DOHH2 (cell line): ENCODE measurements at regions not wholly inside any gene's neighbourhood (a gene's known extent, or its start where the extent isn't known, plus 50 kb on each side); places are given as distances from the start of the nearest gene placed in this dataset.

ENCODE experiments used
- H3F3A ChIP-seq: fragments of 200-600 bp; sonication (generic), shearing (Covaris generic); 2 replicates; pipeline ENCODE4 v1.6.0; 2016; ENCODE audit warnings: antibody characterized with exemption, mild to moderate bottlenecking; ENCODE audit not compliant: control insufficient read depth, insufficient read depth
- H3K27ac ChIP-seq: fragments of 200-600 bp; sonication (generic); 2 replicates; pipeline ENCODE4 v1.5.1; 2014; ENCODE audit warnings: low read depth, mild to moderate bottlenecking, low read length, moderate library complexity
- H3K27me3 ChIP-seq: fragments of 200-600 bp; sonication (generic); 2 replicates; pipeline ENCODE4 v1.6.1; 2014; ENCODE audit warnings: mild to moderate bottlenecking, low read length, mixed read lengths; ENCODE audit not compliant: control insufficient read depth
- H3K36me3 ChIP-seq: fragments of 200-600 bp; sonication (generic); 2 replicates; pipeline ENCODE4 v1.6.1; 2014; ENCODE audit warnings: mild to moderate bottlenecking, low read length, moderate library complexity, mixed read lengths; ENCODE audit not compliant: control insufficient read depth
- H3K4me1 ChIP-seq: fragments of 200-600 bp; sonication (generic); 2 replicates; pipeline ENCODE4 v1.6.1; 2014; ENCODE audit warnings: mild to moderate bottlenecking, low read length, mixed read lengths; ENCODE audit not compliant: control insufficient read depth
- H3K4me2 ChIP-seq: fragments of 200-600 bp; sonication (generic); 2 replicates; pipeline ENCODE4 v1.6.0; 2014; ENCODE audit warnings: mild to moderate bottlenecking, low read length, moderate library complexity
- H3K4me3 ChIP-seq: fragments of 200-600 bp; sonication (generic); 2 replicates; pipeline ENCODE4 v1.5.1; 2014; ENCODE audit warnings: mild to moderate bottlenecking, low read length, mixed read lengths
- H3K79me2 ChIP-seq: fragments of 200-600 bp; sonication (generic); 2 replicates; pipeline ENCODE4 v1.6.1; 2014; ENCODE audit warnings: mild to moderate bottlenecking, low read length, mixed read lengths; ENCODE audit not compliant: control insufficient read depth
- H3K9me2 ChIP-seq: fragments of 200-600 bp; sonication (generic); replicated peaks from 2 replicates; pipeline ENCODE4 v1.6.1; 2014; ENCODE audit warnings: mild to moderate bottlenecking, low read length, mixed read lengths; ENCODE audit not compliant: control insufficient read depth
- H3K9me3 ChIP-seq: fragments of 200-600 bp; sonication (generic); 2 replicates; pipeline ENCODE4 v1.6.1; 2014; ENCODE audit warnings: antibody characterized with exemption, low read length, mixed read lengths; ENCODE audit not compliant: control insufficient read depth, insufficient read depth
- H4K20me1 ChIP-seq: fragments of 200-600 bp; sonication (generic); 2 replicates; pipeline ENCODE4 v1.6.0; 2014; ENCODE audit warnings: low read depth, mild to moderate bottlenecking, antibody characterized with exemption, low read length, moderate library complexity; ENCODE audit not compliant: control insufficient read depth, insufficient read depth
- CTCF ChIP-seq: fragments of 200-600 bp; sonication (generic); IDR thresholded peaks from one replicate; pipeline ENCODE4 v1.5.1; 2014; ENCODE audit warnings: antibody characterized with exemption, mild to moderate bottlenecking, low read depth, low read length; ENCODE audit not compliant: poor library complexity, severe bottlenecking
- EZH2phosphoT487 ChIP-seq: fragments of 200-600 bp; sonication (generic); IDR thresholded peaks from 2 replicates; pipeline ENCODE4 v1.6.1; 2017; ENCODE audit warnings: borderline replicate concordance, mild to moderate bottlenecking, antibody characterized with exemption, low read length, moderate library complexity, mixed read lengths

- Histone ChIP-seq H3K36me3 (no peaks in the 10 kb centered on the region), H4K20me1 (no peaks in the 10 kb centered on the region), H3K79me2 (no peaks in the 10 kb centered on the region), H3K9me3 (no peaks in the 10 kb centered on the region), H3F3A (no peaks in the 10 kb centered on the region), H3K27ac (no peak overlapping the region), H3K4me2 (no peak overlapping the region), H3K27me3 (0 out of 2 replicates have a peak, but pooled peaks cover 7% of the 10 kb centered on the region), H3K9me2 (no peaks in the 10 kb centered on the region), H3K4me1 (peaks cover 6% of the 10 kb centered on the region), H3K4me3 (no peak overlapping the region)
- TF ChIP-seq CTCF (no peak), EZH2phosphoT487 (no peak)
Observed at GRCh38 chr6:151682251-151682650, 125.2 kb upstream of the ESR1 start.

GRCh38 chr6:151682922-151683321 is 124.6 kb upstream of the ESR1 start:
- H3K27ac ChIP-seq: no peak overlapping the region
- no peak overlapping the region for H3K4me3 ChIP-seq
- TF ChIP-seq CTCF (no peak), EZH2phosphoT487 (no peak)
- H3K27me3 ChIP-seq: 0 out of 2 replicates have a peak, but pooled peaks cover 7% of the 10 kb centered on the region
- H3K4me2 ChIP-seq: no peak overlapping the region
- no peaks in the 10 kb centered on the region for H3K79me2 ChIP-seq
- no peaks in the 10 kb centered on the region for H3K9me2 ChIP-seq
- no peaks in the 10 kb centered on the region for H4K20me1 ChIP-seq
- H3K36me3 ChIP-seq: no peaks in the 10 kb centered on the region
- H3F3A ChIP-seq: no peaks in the 10 kb centered on the region
- peaks cover 6% of the 10 kb centered on the region for H3K4me1 ChIP-seq
- H3K9me3 ChIP-seq: no peaks in the 10 kb centered on the region

GRCh38 chr6:151683381-151683780 is 124.1 kb upstream of the ESR1 start:
- Histone ChIP-seq H3K4me1 (peaks cover 6% of the 10 kb centered on the region), H3K4me3 (no peak overlapping the region), H3K9me3 (no peaks in the 10 kb centered on the region), H3K9me2 (no peaks in the 10 kb centered on the region), H3K4me2 (no peak overlapping the region), H3K79me2 (no peaks in the 10 kb centered on the region), H4K20me1 (no peaks in the 10 kb centered on the region), H3F3A (no peaks in the 10 kb centered on the region), H3K36me3 (no peaks in the 10 kb centered on the region), H3K27ac (no peak overlapping the region), H3K27me3 (0 out of 2 replicates have a peak, but pooled peaks cover 10% of the 10 kb centered on the region)
- TF ChIP-seq EZH2phosphoT487 (no peak), CTCF (no peak)
